Activated CD4-positive, alpha-beta memory T cell treated with anti-CD3 and anti-CD28 coated beads, Interleukin-2, amount 10 ng/mL, durations not matched to agents 7 days and 5 days (primary cell): ENCODE measurements at regions not wholly inside any gene's neighbourhood (a gene's known extent, or its start where the extent isn't known, plus 50 kb on each side); places are given as distances from the start of the nearest gene placed in this dataset.

Experiments used
- CTCF ChIA-PET: fragments of 350-600 bp; sonication (Branson Sonifier 250); formaldehyde crosslinking; loops from one replicate; lab custom pipeline; 2021; ENCODE audit warnings: antibody characterized with exemption, inconsistent platforms; lab: Charles Lee
- POLR2A ChIA-PET: fragments of 350-600 bp; sonication (Branson Sonifier 250); formaldehyde crosslinking; loops from one replicate; lab custom pipeline; 2021; ENCODE audit warnings: antibody characterized with exemption; lab: Charles Lee
- DNase-seq: peaks from one replicate; pipeline ENCODE4 v3.0.0-alpha.2; 2020
- H3K27ac Mint-ChIP-seq: one replicate; pipeline ENCODE4 v1.8.0; 2021; ENCODE audit warnings: mild to moderate bottlenecking, mixed read lengths
- H3K27me3 Mint-ChIP-seq: one replicate; pipeline ENCODE4 v1.8.0; 2021; ENCODE audit warnings: mixed read lengths
- H3K36me3 Mint-ChIP-seq: one replicate; pipeline ENCODE4 v1.8.0; 2021; ENCODE audit warnings: low read depth, mixed read lengths
- H3K4me1 Mint-ChIP-seq: one replicate; pipeline ENCODE4 v1.8.0; 2021; ENCODE audit warnings: mixed read lengths
- H3K4me3 Mint-ChIP-seq: one replicate; pipeline ENCODE4 v1.8.0; 2021; ENCODE audit warnings: mild to moderate bottlenecking, mixed read lengths
- H3K9me3 Mint-ChIP-seq: one replicate; pipeline ENCODE4 v1.8.0; 2021; ENCODE audit warnings: mixed read lengths

GRCh38 chr13:63540061-63540460 lies 2124.4 kb upstream of the PCDH20 start:
- Mint-ChIP-seq H3K4me1 (no peaks in the 10 kb centered on the region), H3K4me3 (no peak overlapping the region), H3K36me3 (no peaks in the 10 kb centered on the region), H3K9me3 (peaks cover 3% of the 10 kb centered on the region), H3K27ac (no peak overlapping the region), H3K27me3 (no peaks in the 10 kb centered on the region)
- ChIA-PET CTCF (no interaction called here), POLR2A (no interaction called here)
- DNase-seq = no peak

DNA sequence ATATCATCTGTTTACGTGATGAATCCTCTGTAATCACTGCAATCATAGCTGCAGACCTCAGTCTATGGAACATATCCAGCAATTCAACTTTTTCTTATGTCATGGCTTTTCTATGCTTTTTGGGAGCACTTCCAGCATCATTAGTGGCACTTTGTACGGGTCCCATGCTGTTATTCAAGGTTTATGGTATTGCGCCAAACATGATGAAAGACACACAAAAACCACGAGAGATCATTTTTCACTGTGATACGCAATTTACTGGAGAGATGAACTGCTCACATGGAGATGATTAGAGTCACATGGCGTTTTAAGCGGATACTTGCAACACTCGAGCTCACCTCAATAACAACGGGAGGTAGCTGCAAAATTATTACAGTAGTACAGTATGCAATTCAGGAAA lies 2101.7 kb upstream of the PCDH20 start:
- Mint-ChIP-seq H3K9me3 (peaks cover 8% of the 10 kb centered on the region), H3K36me3 (no peaks in the 10 kb centered on the region), H3K27ac (no peak overlapping the region), H3K4me3 (no peak overlapping the region), H3K27me3 (no peaks in the 10 kb centered on the region), H3K4me1 (no peaks in the 10 kb centered on the region)
- POLR2A ChIA-PET = no interaction called here
- CTCF ChIA-PET = no interaction called here
- DNase-seq = no peak

- Mint-ChIP-seq H3K36me3 (no peaks in the 10 kb centered on the region), H3K9me3 (peaks cover 10% of the 10 kb centered on the region), H3K27ac (no peak overlapping the region), H3K4me3 (no peak overlapping the region), H3K27me3 (no peaks in the 10 kb centered on the region), H3K4me1 (no peaks in the 10 kb centered on the region)
- CTCF ChIA-PET = no interaction called here
- DNase-seq = no peak
- POLR2A ChIA-PET = no interaction called here
Measured at GRCh38 chr13:63516124-63516523, 2100.5 kb upstream of the PCDH20 start.

GRCh38 chr13:63514886-63515285 lies 2099.2 kb upstream of the PCDH20 start:
- POLR2A ChIA-PET = no interaction called here
- no peaks in the 10 kb centered on the region for H3K4me1 Mint-ChIP-seq
- no peak overlapping the region for H3K27ac Mint-ChIP-seq
- H3K27me3 Mint-ChIP-seq = no peaks in the 10 kb centered on the region
- H3K4me3 Mint-ChIP-seq = no peak overlapping the region
- CTCF ChIA-PET = no interaction called here
- DNase-seq = no peak
- peaks cover 8% of the 10 kb centered on the region for H3K9me3 Mint-ChIP-seq
- H3K36me3 Mint-ChIP-seq = no peaks in the 10 kb centered on the region

- POLR2A ChIA-PET = no interaction called here
- Mint-ChIP-seq H3K27ac (no peak overlapping the region), H3K36me3 (no peaks in the 10 kb centered on the region), H3K4me1 (no peaks in the 10 kb centered on the region), H3K4me3 (no peak overlapping the region), H3K9me3 (peaks cover 7% of the 10 kb centered on the region), H3K27me3 (no peaks in the 10 kb centered on the region)
- no peak for DNase-seq
- CTCF ChIA-PET = no interaction called here
Measured at GRCh38 chr13:63512095-63512494, 2096.4 kb upstream of the PCDH20 start.

DNA sequence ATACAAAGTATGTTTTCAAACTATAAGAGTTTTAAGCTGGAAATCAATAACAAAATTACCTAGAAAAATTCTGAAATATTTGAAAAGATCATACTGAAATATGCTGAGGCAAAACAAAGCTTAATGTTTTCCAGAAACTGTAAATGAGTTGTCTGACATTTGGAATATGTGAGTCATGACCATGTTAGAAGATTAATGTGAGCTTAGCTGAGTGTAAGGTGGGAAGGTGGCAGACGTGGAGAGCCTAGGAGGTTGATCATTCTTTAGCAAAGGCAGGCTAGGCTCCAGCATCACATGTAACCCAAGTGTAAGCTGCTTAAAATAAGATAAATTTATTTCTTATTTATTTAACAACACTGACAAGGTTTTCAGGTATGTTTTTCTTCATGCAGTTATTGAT lies 2086.1 kb upstream of the PCDH20 start:
- DNase-seq = no peak
- CTCF ChIA-PET = no interaction called here
- Mint-ChIP-seq H3K4me3 (no peak overlapping the region), H3K27ac (no peak overlapping the region), H3K27me3 (no peaks in the 10 kb centered on the region), H3K36me3 (no peaks in the 10 kb centered on the region), H3K4me1 (no peaks in the 10 kb centered on the region), H3K9me3 (no peaks in the 10 kb centered on the region)
- POLR2A ChIA-PET = no interaction called here

DNA sequence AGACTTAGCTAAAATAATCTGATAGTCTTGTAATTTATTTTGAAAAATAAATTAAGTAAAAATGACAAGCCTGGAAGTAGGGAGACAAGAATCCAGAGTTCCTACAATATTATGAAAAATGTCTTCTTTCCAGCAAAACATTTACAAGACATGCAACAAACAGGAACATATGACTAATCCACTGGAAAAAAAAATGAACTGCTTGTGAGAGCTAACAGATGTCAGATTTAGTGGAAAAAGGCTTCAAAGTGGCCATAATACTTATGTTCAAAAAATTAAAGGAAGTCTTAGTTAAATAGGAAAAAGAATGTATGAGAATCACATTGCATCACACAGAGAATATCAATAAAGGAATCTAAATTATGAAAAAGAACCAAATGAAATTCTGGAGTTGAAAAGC lies 2082.0 kb upstream of the PCDH20 start:
- H3K27ac Mint-ChIP-seq = no peak overlapping the region
- ChIA-PET POLR2A (no interaction called here), CTCF (no interaction called here)
- H3K36me3 Mint-ChIP-seq = no peaks in the 10 kb centered on the region
- peaks cover 5% of the 10 kb centered on the region for H3K9me3 Mint-ChIP-seq
- H3K4me3 Mint-ChIP-seq = no peak overlapping the region
- H3K27me3 Mint-ChIP-seq = no peaks in the 10 kb centered on the region
- no peak for DNase-seq
- no peaks in the 10 kb centered on the region for H3K4me1 Mint-ChIP-seq

- no peak overlapping the region for H3K27ac Mint-ChIP-seq
- POLR2A ChIA-PET = no interaction called here
- H3K4me1 Mint-ChIP-seq = no peaks in the 10 kb centered on the region
- H3K9me3 Mint-ChIP-seq = peaks cover 5% of the 10 kb centered on the region
- no peaks in the 10 kb centered on the region for H3K27me3 Mint-ChIP-seq
- no peak for DNase-seq
- H3K36me3 Mint-ChIP-seq = no peaks in the 10 kb centered on the region
- no peak overlapping the region for H3K4me3 Mint-ChIP-seq
- CTCF ChIA-PET = no interaction called here
Measured at GRCh38 chr13:63492604-63493003, 2077.0 kb upstream of the PCDH20 start.

DNA sequence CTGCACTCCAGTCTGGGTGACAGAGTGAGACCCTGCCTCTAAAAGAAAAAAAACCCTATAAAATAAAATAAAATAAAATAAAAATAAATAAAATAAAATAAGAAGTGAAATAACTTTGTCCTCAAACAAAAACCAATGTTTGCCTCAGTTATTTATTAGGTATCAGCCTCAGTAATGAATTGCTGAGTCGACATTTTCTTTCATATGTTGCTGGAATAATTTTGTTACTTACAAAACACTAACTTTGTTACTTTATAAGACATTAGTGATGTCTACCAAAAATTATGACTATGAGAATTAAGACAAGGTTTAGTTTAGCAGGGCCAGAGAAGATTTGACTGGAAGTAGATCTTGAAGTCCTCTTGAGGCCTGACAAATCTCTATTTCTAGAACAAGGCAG lies 2074.5 kb upstream of the PCDH20 start:
- H3K27me3 Mint-ChIP-seq = no peaks in the 10 kb centered on the region
- ChIA-PET CTCF (no interaction called here), POLR2A (no interaction called here)
- H3K27ac Mint-ChIP-seq = no peak overlapping the region
- no peaks in the 10 kb centered on the region for H3K36me3 Mint-ChIP-seq
- DNase-seq = no peak
- H3K9me3 Mint-ChIP-seq = peaks cover 5% of the 10 kb centered on the region
- H3K4me1 Mint-ChIP-seq = no peaks in the 10 kb centered on the region
- no peak overlapping the region for H3K4me3 Mint-ChIP-seq

DNA sequence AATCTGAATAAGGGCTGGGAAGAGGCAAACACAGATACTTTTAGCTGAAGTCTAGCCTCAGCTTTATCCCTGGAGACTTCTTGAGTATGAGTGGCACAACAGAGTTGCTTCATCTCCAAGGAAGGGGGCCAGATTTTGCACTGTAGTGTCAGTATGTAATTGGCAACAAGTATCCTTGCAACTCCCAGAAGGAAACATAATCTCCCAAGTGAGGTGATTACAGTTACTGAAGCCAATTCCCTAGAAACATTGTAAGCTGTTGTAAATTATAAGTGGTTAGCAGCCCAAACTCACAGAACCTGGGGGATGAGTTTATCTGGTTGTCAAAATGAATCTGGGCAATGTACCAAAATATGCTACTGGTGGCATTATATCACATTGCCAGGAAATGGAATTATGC lies 2065.7 kb upstream of the PCDH20 start:
- H3K4me1 Mint-ChIP-seq = no peaks in the 10 kb centered on the region
- no peak overlapping the region for H3K27ac Mint-ChIP-seq
- DNase-seq = no peak
- POLR2A ChIA-PET = no interaction called here
- H3K9me3 Mint-ChIP-seq = no peaks in the 10 kb centered on the region
- H3K27me3 Mint-ChIP-seq = no peaks in the 10 kb centered on the region
- H3K36me3 Mint-ChIP-seq = no peaks in the 10 kb centered on the region
- CTCF ChIA-PET = no interaction called here
- H3K4me3 Mint-ChIP-seq = no peak overlapping the region

GRCh38 chr13:63472711-63473110 lies 2057.1 kb upstream of the PCDH20 start:
- ChIA-PET POLR2A (no interaction called here), CTCF (no interaction called here)
- Mint-ChIP-seq H3K27me3 (no peaks in the 10 kb centered on the region), H3K4me3 (no peak overlapping the region), H3K27ac (no peak overlapping the region), H3K36me3 (no peaks in the 10 kb centered on the region), H3K9me3 (peaks cover 16% of the 10 kb centered on the region), H3K4me1 (no peaks in the 10 kb centered on the region)
- DNase-seq = no peak

DNA sequence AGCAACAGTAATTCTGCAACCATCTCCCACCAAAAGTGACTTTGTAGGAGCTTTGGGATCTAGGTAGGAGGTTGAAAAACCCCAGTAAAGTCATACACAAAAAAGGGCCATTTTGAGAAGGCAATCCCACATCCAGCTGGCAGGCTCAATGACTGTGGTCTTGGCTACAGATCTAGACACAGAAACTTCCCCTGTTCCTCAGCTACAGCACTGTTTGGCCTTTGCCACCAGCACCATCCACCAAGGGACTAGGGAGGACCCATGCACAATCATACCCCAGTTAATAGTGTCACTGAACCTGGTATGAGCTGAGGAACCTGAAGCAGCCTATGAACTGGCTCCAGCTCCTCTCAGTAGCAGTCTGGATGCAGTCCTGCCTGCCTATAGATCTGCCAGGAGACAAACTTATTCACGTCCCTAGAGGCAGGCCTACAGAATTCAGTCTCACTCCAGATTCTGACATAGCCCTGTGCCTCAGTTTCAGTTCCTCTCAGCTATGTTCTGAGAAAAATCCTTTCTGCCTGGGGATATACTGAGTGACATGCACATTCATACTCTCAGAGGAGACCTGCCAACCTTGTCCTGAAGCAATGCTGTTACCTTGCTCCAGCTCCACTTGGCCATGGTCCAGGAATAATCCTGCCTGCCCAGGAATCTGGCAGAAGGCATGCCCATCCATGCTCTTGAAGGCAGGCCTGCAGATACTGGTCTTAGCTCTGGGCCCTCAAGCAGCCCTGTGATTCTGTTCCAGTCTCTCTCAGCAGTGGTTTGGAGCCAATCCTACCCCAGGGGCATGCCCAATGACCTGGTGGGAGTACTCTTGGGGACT lies 2048.3 kb upstream of the PCDH20 start:
- POLR2A ChIA-PET = no interaction called here
- no peaks in the 10 kb centered on the region for H3K36me3 Mint-ChIP-seq
- CTCF ChIA-PET = no interaction called here

GRCh38 chr13:63460462-63461090 lies 2044.9 kb upstream of the PCDH20 start:
- no peaks in the 10 kb centered on the region for H3K36me3 Mint-ChIP-seq
- no peak overlapping the region for H3K27ac Mint-ChIP-seq
- ChIA-PET CTCF (no interaction called here), POLR2A (no interaction called here)
- no peaks in the 10 kb centered on the region for H3K27me3 Mint-ChIP-seq
- no peak for DNase-seq
- no peaks in the 10 kb centered on the region for H3K4me1 Mint-ChIP-seq
- H3K9me3 Mint-ChIP-seq = peaks cover 4% of the 10 kb centered on the region
- no peak overlapping the region for H3K4me3 Mint-ChIP-seq

More for the DNA sequence above, 2048.3 kb upstream of the PCDH20 start:
- DNase-seq = no peak
- H3K27me3 Mint-ChIP-seq = no peaks in the 10 kb centered on the region
- no peak overlapping the region for H3K4me3 Mint-ChIP-seq
- H3K4me1 Mint-ChIP-seq = no peaks in the 10 kb centered on the region
- no peak overlapping the region for H3K27ac Mint-ChIP-seq
- H3K9me3 Mint-ChIP-seq = peaks cover 9% of the 10 kb centered on the region

DNA sequence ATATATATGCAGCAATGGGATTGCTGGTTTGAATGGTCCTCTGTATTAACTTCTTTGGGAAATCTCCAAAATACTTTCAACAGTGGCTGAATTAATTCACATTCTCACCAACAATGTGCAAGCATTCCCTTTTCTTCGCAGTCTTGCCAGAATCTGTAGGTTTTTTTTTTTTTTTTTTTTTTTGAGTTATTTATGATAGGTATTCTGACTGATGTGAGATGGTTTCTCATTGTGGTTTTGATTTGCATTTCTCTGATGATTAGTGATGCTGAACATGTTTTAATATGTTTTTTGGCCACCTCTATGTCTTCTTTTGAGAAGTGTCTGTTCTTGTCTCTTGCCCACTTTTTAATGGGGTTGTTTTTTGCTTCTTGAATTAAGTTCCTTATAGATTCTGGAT lies 2041.5 kb upstream of the PCDH20 start:
- no peaks in the 10 kb centered on the region for H3K36me3 Mint-ChIP-seq
- ChIA-PET CTCF (no interaction called here), POLR2A (no interaction called here)
- no peaks in the 10 kb centered on the region for H3K9me3 Mint-ChIP-seq
- no peak overlapping the region for H3K4me3 Mint-ChIP-seq
- DNase-seq = no peak
- no peak overlapping the region for H3K27ac Mint-ChIP-seq
- no peaks in the 10 kb centered on the region for H3K4me1 Mint-ChIP-seq
- H3K27me3 Mint-ChIP-seq = no peaks in the 10 kb centered on the region
